ENCODE measurements at regions not wholly inside any gene's neighbourhood (a gene's known extent, or its start where the extent isn't known, plus 50 kb on each side); places are given as distances from the start of the nearest gene placed in this dataset.
A peak's percentile ranks its signal among the peaks of the same experiment; 100 is the strongest.
"Not testable (repeated sequence)": the region's sequence is repeated elsewhere in the genome, so short reads cannot be mapped to it uniquely, and the experiment has no call there.

GRCh38 chr15:38111070-38111469, 141.6 kb upstream of the SPRED1 start:
- no peak overlapping the region for H3K4me3 ChIP-seq (ENCODE audit: low read depth, low read length)
- DNase-seq (ENCODE audit: low read depth) = no peak
- no peak for TF ChIP-seq MYC (IDR thresholded peaks at IDR 0.05; ENCODE audit: low read depth, low read length)
- TF ChIP-seq MAX (IDR thresholded peaks at IDR 0.05; ENCODE audit: low read depth, low read length) = no peak
- TF ChIP-seq POLR2A (IDR thresholded peaks at IDR 0.05; ENCODE audit: extremely low read depth, insufficient read length) = no peak
- no peak for TF ChIP-seq CTCF (IDR thresholded peaks at IDR 0.05; ENCODE audit: low read depth, low read length)

GRCh38 chr15:38112406-38112805, 140.2 kb upstream of the SPRED1 start:
- no peak overlapping the region for H3K4me3 ChIP-seq (ENCODE audit: low read depth, low read length)
- no peak for DNase-seq (ENCODE audit: low read depth)
- TF ChIP-seq MAX (IDR thresholded peaks at IDR 0.05; ENCODE audit: low read depth, low read length) (no peak), CTCF (IDR thresholded peaks at IDR 0.05; ENCODE audit: low read depth, low read length) (no peak), POLR2A (IDR thresholded peaks at IDR 0.05; ENCODE audit: extremely low read depth, insufficient read length) (no peak), MYC (IDR thresholded peaks at IDR 0.05; ENCODE audit: low read depth, low read length) (no peak)

- DNase-seq (ENCODE audit: low read depth) = no peak
- H3K4me3 ChIP-seq (ENCODE audit: low read depth, low read length) = no peak overlapping the region
- no peak for TF ChIP-seq MAX (IDR thresholded peaks at IDR 0.05; ENCODE audit: low read depth, low read length)
- no peak for TF ChIP-seq CTCF (IDR thresholded peaks at IDR 0.05; ENCODE audit: low read depth, low read length)
- no peak for TF ChIP-seq POLR2A (IDR thresholded peaks at IDR 0.05; ENCODE audit: extremely low read depth, insufficient read length)
- TF ChIP-seq MYC (IDR thresholded peaks at IDR 0.05; ENCODE audit: low read depth, low read length) = no peak
Observed at GRCh38 chr15:38115121-38115520, 137.5 kb upstream of the SPRED1 start.

GRCh38 chr15:38117781-38118180, 134.9 kb upstream of the SPRED1 start:
- no peak overlapping the region for H3K4me3 ChIP-seq (ENCODE audit: low read depth, low read length)
- TF ChIP-seq MYC (IDR thresholded peaks at IDR 0.05; ENCODE audit: low read depth, low read length) (no peak), CTCF (IDR thresholded peaks at IDR 0.05; ENCODE audit: low read depth, low read length) (no peak)

GRCh38 chr15:38119865-38120264, 132.8 kb upstream of the SPRED1 start:
- not testable (repeated sequence) for H3K4me3 ChIP-seq (ENCODE audit: low read depth, low read length); DNase-seq (ENCODE audit: low read depth)

More at GRCh38 chr15:38117781-38118180, 134.9 kb upstream of the SPRED1 start:
- no peak for DNase-seq (ENCODE audit: low read depth)

GRCh38 chr15:38127306-38127771, 125.3 kb upstream of the SPRED1 start:
- DNase-seq (ENCODE audit: low read depth) = peak; percentile 12
- no peak for TF ChIP-seq CTCF (IDR thresholded peaks at IDR 0.05; ENCODE audit: low read depth, low read length)
- TF ChIP-seq POLR2A (IDR thresholded peaks at IDR 0.05; ENCODE audit: extremely low read depth, insufficient read length) = no peak
- no peak for TF ChIP-seq MYC (IDR thresholded peaks at IDR 0.05; ENCODE audit: low read depth, low read length)

More at GRCh38 chr15:38127306-38127771, 125.3 kb upstream of the SPRED1 start:
- no peak overlapping the region for H3K4me3 ChIP-seq (ENCODE audit: low read depth, low read length)

Measured in NB4 (cell line).